ENCODE measurements at regions not wholly inside any gene's neighbourhood (a gene's known extent, or its start where the extent isn't known, plus 50 kb on each side); places are given as distances from the start of the nearest gene placed in this dataset.

GRCh38 chr5:130277002-130277401 lies 372.7 kb downstream of the CHSY3 start:
- no peaks in the 10 kb centered on the region for H3K4me1 ChIP-seq (ENCODE audit: control insufficient read depth in 2 of 2, insufficient read depth in 2 of 2, low read length in 2 of 2)
- H3K9me3 ChIP-seq (ENCODE audit: control insufficient read depth in 2 of 2, low read length in 2 of 2): no peaks in the 10 kb centered on the region
- H3K9ac ChIP-seq (ENCODE audit: low read depth in 1 of 2, low read length in 2 of 2): no peak overlapping the region
- H3K27ac ChIP-seq (ENCODE audit: low read depth in 2 of 2, low read length in 2 of 2): no peak overlapping the region
- H3K4me3 ChIP-seq (ENCODE audit: low read length in 2 of 2): no peak overlapping the region
- H3K27me3 ChIP-seq (ENCODE audit: control insufficient read depth in 2 of 2, insufficient read depth in 2 of 2, low read length in 2 of 2): no peaks in the 10 kb centered on the region
- no peaks in the 10 kb centered on the region for H3K36me3 ChIP-seq (ENCODE audit: control insufficient read depth in 2 of 2, insufficient read depth in 2 of 2, low read length in 2 of 2)

GRCh38 chr5:130272837-130273236 lies 368.6 kb downstream of the CHSY3 start:
- Histone ChIP-seq H3K27me3 (ENCODE audit: control insufficient read depth in 2 of 2, insufficient read depth in 2 of 2, low read length in 2 of 2) (no peaks in the 10 kb centered on the region), H3K4me3 (ENCODE audit: low read length in 2 of 2) (no peak overlapping the region), H3K4me1 (ENCODE audit: control insufficient read depth in 2 of 2, insufficient read depth in 2 of 2, low read length in 2 of 2) (no peaks in the 10 kb centered on the region), H3K9me3 (ENCODE audit: control insufficient read depth in 2 of 2, low read length in 2 of 2) (no peaks in the 10 kb centered on the region), H3K27ac (ENCODE audit: low read depth in 2 of 2, low read length in 2 of 2) (no peak overlapping the region), H3K36me3 (ENCODE audit: control insufficient read depth in 2 of 2, insufficient read depth in 2 of 2, low read length in 2 of 2) (no peaks in the 10 kb centered on the region), H3K9ac (ENCODE audit: low read depth in 1 of 2, low read length in 2 of 2) (no peak overlapping the region)

- Histone ChIP-seq H3K4me3 (ENCODE audit: low read length in 2 of 2) (no peak overlapping the region), H3K27me3 (ENCODE audit: control insufficient read depth in 2 of 2, insufficient read depth in 2 of 2, low read length in 2 of 2) (no peaks in the 10 kb centered on the region), H3K4me1 (ENCODE audit: control insufficient read depth in 2 of 2, insufficient read depth in 2 of 2, low read length in 2 of 2) (no peaks in the 10 kb centered on the region), H3K36me3 (ENCODE audit: control insufficient read depth in 2 of 2, insufficient read depth in 2 of 2, low read length in 2 of 2) (no peaks in the 10 kb centered on the region), H3K9ac (ENCODE audit: low read depth in 1 of 2, low read length in 2 of 2) (no peak overlapping the region), H3K27ac (ENCODE audit: low read depth in 2 of 2, low read length in 2 of 2) (no peak overlapping the region), H3K9me3 (ENCODE audit: control insufficient read depth in 2 of 2, low read length in 2 of 2) (no peaks in the 10 kb centered on the region)
These were observed 366.5 kb downstream of the CHSY3 start for GRCh38 chr5:130270786-130271185.

- Histone ChIP-seq H3K27me3 (ENCODE audit: control insufficient read depth in 2 of 2, insufficient read depth in 2 of 2, low read length in 2 of 2) (no peaks in the 10 kb centered on the region), H3K36me3 (ENCODE audit: control insufficient read depth in 2 of 2, insufficient read depth in 2 of 2, low read length in 2 of 2) (no peaks in the 10 kb centered on the region), H3K9me3 (ENCODE audit: control insufficient read depth in 2 of 2, low read length in 2 of 2) (no peaks in the 10 kb centered on the region), H3K27ac (ENCODE audit: low read depth in 2 of 2, low read length in 2 of 2) (no peak overlapping the region), H3K4me1 (ENCODE audit: control insufficient read depth in 2 of 2, insufficient read depth in 2 of 2, low read length in 2 of 2) (no peaks in the 10 kb centered on the region), H3K9ac (ENCODE audit: low read depth in 1 of 2, low read length in 2 of 2) (no peak overlapping the region), H3K4me3 (ENCODE audit: low read length in 2 of 2) (no peak overlapping the region)
These were observed 364.2 kb downstream of the CHSY3 start for GRCh38 chr5:130268489-130268888.

GRCh38 chr5:130267926-130268325 lies 363.7 kb downstream of the CHSY3 start:
- Histone ChIP-seq H3K9me3 (ENCODE audit: control insufficient read depth in 2 of 2, low read length in 2 of 2) (no peaks in the 10 kb centered on the region), H3K27ac (ENCODE audit: low read depth in 2 of 2, low read length in 2 of 2) (no peak overlapping the region)

GRCh38 chr5:130260481-130260880 lies 356.2 kb downstream of the CHSY3 start:
- Histone ChIP-seq H3K36me3 (ENCODE audit: control insufficient read depth in 2 of 2, insufficient read depth in 2 of 2, low read length in 2 of 2) (no peaks in the 10 kb centered on the region), H3K4me1 (ENCODE audit: control insufficient read depth in 2 of 2, insufficient read depth in 2 of 2, low read length in 2 of 2) (no peaks in the 10 kb centered on the region), H3K9me3 (ENCODE audit: control insufficient read depth in 2 of 2, low read length in 2 of 2) (no peaks in the 10 kb centered on the region), H3K27ac (ENCODE audit: low read depth in 2 of 2, low read length in 2 of 2) (no peak overlapping the region), H3K4me3 (ENCODE audit: low read length in 2 of 2) (no peak overlapping the region), H3K9ac (ENCODE audit: low read depth in 1 of 2, low read length in 2 of 2) (no peak overlapping the region), H3K27me3 (ENCODE audit: control insufficient read depth in 2 of 2, insufficient read depth in 2 of 2, low read length in 2 of 2) (no peaks in the 10 kb centered on the region)

More at GRCh38 chr5:130267926-130268325, 363.7 kb downstream of the CHSY3 start:
- Histone ChIP-seq H3K36me3 (ENCODE audit: control insufficient read depth in 2 of 2, insufficient read depth in 2 of 2, low read length in 2 of 2) (no peaks in the 10 kb centered on the region), H3K4me1 (ENCODE audit: control insufficient read depth in 2 of 2, insufficient read depth in 2 of 2, low read length in 2 of 2) (no peaks in the 10 kb centered on the region), H3K9ac (ENCODE audit: low read depth in 1 of 2, low read length in 2 of 2) (no peak overlapping the region), H3K27me3 (ENCODE audit: control insufficient read depth in 2 of 2, insufficient read depth in 2 of 2, low read length in 2 of 2) (no peaks in the 10 kb centered on the region), H3K4me3 (ENCODE audit: low read length in 2 of 2) (no peak overlapping the region)

- Histone ChIP-seq H3K36me3 (ENCODE audit: control insufficient read depth in 2 of 2, insufficient read depth in 2 of 2, low read length in 2 of 2) (no peaks in the 10 kb centered on the region), H3K9ac (ENCODE audit: low read depth in 1 of 2, low read length in 2 of 2) (no peak overlapping the region), H3K27me3 (ENCODE audit: control insufficient read depth in 2 of 2, insufficient read depth in 2 of 2, low read length in 2 of 2) (no peaks in the 10 kb centered on the region), H3K4me3 (ENCODE audit: low read length in 2 of 2) (no peak overlapping the region), H3K27ac (ENCODE audit: low read depth in 2 of 2, low read length in 2 of 2) (no peak overlapping the region), H3K4me1 (ENCODE audit: control insufficient read depth in 2 of 2, insufficient read depth in 2 of 2, low read length in 2 of 2) (no peaks in the 10 kb centered on the region), H3K9me3 (ENCODE audit: control insufficient read depth in 2 of 2, low read length in 2 of 2) (no peaks in the 10 kb centered on the region)
These were observed 347.7 kb downstream of the CHSY3 start for GRCh38 chr5:130251931-130252330.

- no peak overlapping the region for H3K4me3 ChIP-seq (ENCODE audit: low read length in 2 of 2)
- H3K9me3 ChIP-seq (ENCODE audit: control insufficient read depth in 2 of 2, low read length in 2 of 2): no peaks in the 10 kb centered on the region
- no peak overlapping the region for H3K27ac ChIP-seq (ENCODE audit: low read depth in 2 of 2, low read length in 2 of 2)
- no peaks in the 10 kb centered on the region for H3K36me3 ChIP-seq (ENCODE audit: control insufficient read depth in 2 of 2, insufficient read depth in 2 of 2, low read length in 2 of 2)
- no peaks in the 10 kb centered on the region for H3K27me3 ChIP-seq (ENCODE audit: control insufficient read depth in 2 of 2, insufficient read depth in 2 of 2, low read length in 2 of 2)
- no peaks in the 10 kb centered on the region for H3K4me1 ChIP-seq (ENCODE audit: control insufficient read depth in 2 of 2, insufficient read depth in 2 of 2, low read length in 2 of 2)
- H3K9ac ChIP-seq (ENCODE audit: low read depth in 1 of 2, low read length in 2 of 2): no peak overlapping the region
These were observed 339.4 kb downstream of the CHSY3 start for GRCh38 chr5:130243641-130244040.

GRCh38 chr5:130237721-130238120 lies 333.5 kb downstream of the CHSY3 start:
- no peak overlapping the region for H3K4me3 ChIP-seq (ENCODE audit: low read length in 2 of 2)
- H3K27me3 ChIP-seq (ENCODE audit: control insufficient read depth in 2 of 2, insufficient read depth in 2 of 2, low read length in 2 of 2): no peaks in the 10 kb centered on the region
- no peaks in the 10 kb centered on the region for H3K9me3 ChIP-seq (ENCODE audit: control insufficient read depth in 2 of 2, low read length in 2 of 2)
- H3K9ac ChIP-seq (ENCODE audit: low read depth in 1 of 2, low read length in 2 of 2): no peak overlapping the region
- H3K4me1 ChIP-seq (ENCODE audit: control insufficient read depth in 2 of 2, insufficient read depth in 2 of 2, low read length in 2 of 2): no peaks in the 10 kb centered on the region
- H3K36me3 ChIP-seq (ENCODE audit: control insufficient read depth in 2 of 2, insufficient read depth in 2 of 2, low read length in 2 of 2): no peaks in the 10 kb centered on the region
- no peak overlapping the region for H3K27ac ChIP-seq (ENCODE audit: low read depth in 2 of 2, low read length in 2 of 2)
